WTC11 (cell line): ENCODE measurements at regions not wholly inside any gene's neighbourhood (a gene's known extent, or its start where the extent isn't known, plus 50 kb on each side); places are given as distances from the start of the nearest gene placed in this dataset.

Experiments used
- ATAC-seq: fragments of 200-7000 bp; cut with Tn5 transposase; 2 replicates; pipeline ENCODE4 v1.10.0; 2021; ENCODE audit warnings: mild to moderate bottlenecking, moderate library complexity
- CTCF ChIA-PET: fragments of 300-600 bp; sonication (Branson Sonifier 250); formaldehyde crosslinking; loops from one replicate; lab custom pipeline; 2021; ENCODE audit warnings: antibody characterized with exemption; lab: Charles Lee
- POLR2A ChIA-PET: fragments of 350-600 bp; sonication (Branson Sonifier 250); formaldehyde crosslinking; loops from one replicate; lab custom pipeline; 2021; ENCODE audit warnings: antibody characterized with exemption; lab: Charles Lee
- DNase-seq: peaks from one replicate; pipeline ENCODE4 v3.0.0; 2021; ENCODE audit warnings: low spot score
- H3K27ac Mint-ChIP-seq: 2 replicates; pipeline ENCODE4 v1.8.0; 2021; ENCODE audit warnings: mixed read lengths
- H3K27me3 Mint-ChIP-seq: 2 replicates; pipeline ENCODE4 v1.8.0; 2021; ENCODE audit warnings: low read depth, mild to moderate bottlenecking, moderate library complexity, mixed read lengths
- H3K36me3 Mint-ChIP-seq: 2 replicates; pipeline ENCODE4 v1.8.0; 2021; ENCODE audit warnings: mixed read lengths
- H3K4me1 Mint-ChIP-seq: 2 replicates; pipeline ENCODE4 v1.8.0; 2022; ENCODE audit warnings: mixed read lengths
- H3K4me3 Mint-ChIP-seq: 2 replicates; pipeline ENCODE4 v1.8.0; 2021; ENCODE audit warnings: mild to moderate bottlenecking, moderate library complexity, mixed read lengths
- H3K9me3 Mint-ChIP-seq: 2 replicates; pipeline ENCODE4 v1.8.0; 2021; ENCODE audit warnings: mixed read lengths
- CDX4 ChIP-seq: fragments of 250-450 bp; sonication (Bioruptor Pico); IDR thresholded peaks from 2 replicates; pipeline ENCODE4 v1.9.0; 2021; ENCODE audit warnings: moderate library complexity, mild to moderate bottlenecking, inconsistent platforms, borderline replicate concordance
- CREM ChIP-seq: sonication (generic); formaldehyde crosslinking; IDR thresholded peaks from 2 replicates; pipeline ENCODE4 v1.8.1; 2022; ENCODE audit warnings: mild to moderate bottlenecking, missing genetic modification reagents, moderate library complexity
- E2F4 ChIP-seq: sonication (generic); formaldehyde crosslinking; IDR thresholded peaks from 2 replicates; pipeline ENCODE4 v1.8.1; 2022; ENCODE audit warnings: low read depth, mild to moderate bottlenecking, moderate library complexity, missing genetic modification reagents, borderline replicate concordance
- E2F5 ChIP-seq: sonication (generic); formaldehyde crosslinking; IDR thresholded peaks from 2 replicates; pipeline ENCODE4 v1.8.1; 2022; ENCODE audit warnings: mild to moderate bottlenecking, moderate library complexity, missing genetic modification reagents
- ETV6 ChIP-seq: sonication (generic); formaldehyde crosslinking; IDR thresholded peaks from 2 replicates; pipeline ENCODE4 v1.8.1; 2022; ENCODE audit warnings: mild to moderate bottlenecking, missing genetic modification reagents
- FOXJ3 ChIP-seq: sonication (generic); formaldehyde crosslinking; IDR thresholded peaks from 2 replicates; pipeline ENCODE4 v1.9.0; 2021; ENCODE audit warnings: missing genetic modification reagents, mild to moderate bottlenecking, borderline replicate concordance
- FOXK1 ChIP-seq: sonication (generic); formaldehyde crosslinking; IDR thresholded peaks from 2 replicates; pipeline ENCODE4 v1.8.0; 2022; ENCODE audit warnings: mild to moderate bottlenecking, moderate library complexity, missing genetic modification reagents
- GABPB1 ChIP-seq: sonication (generic); formaldehyde crosslinking; IDR thresholded peaks from 2 replicates; pipeline ENCODE4 v1.8.1; 2023; ENCODE audit warnings: mild to moderate bottlenecking, missing genetic modification reagents
- GTF2I ChIP-seq: fragments of 250-450 bp; sonication (Bioruptor Pico); conservative IDR thresholded peaks from 2 replicates; pipeline ENCODE4 v1.4.0; 2021; ENCODE audit warnings: mild to moderate bottlenecking
- HMGA2 ChIP-seq: fragments of 250-450 bp; sonication (Bioruptor Pico); IDR thresholded peaks from 2 replicates; pipeline ENCODE4 v1.4.0; 2021; ENCODE audit warnings: mild to moderate bottlenecking, moderate library complexity
- HMGXB4 ChIP-seq: sonication (generic); formaldehyde crosslinking; IDR thresholded peaks from 2 replicates; pipeline ENCODE4 v1.8.1; 2023; ENCODE audit warnings: mild to moderate bottlenecking, moderate library complexity, missing genetic modification reagents
- MAX ChIP-seq: sonication (generic); formaldehyde crosslinking; IDR thresholded peaks from 2 replicates; pipeline ENCODE4 v1.8.0; 2022; ENCODE audit warnings: mild to moderate bottlenecking, missing genetic modification reagents
- NFE2L1 ChIP-seq: sonication (generic); formaldehyde crosslinking; IDR thresholded peaks from 2 replicates; pipeline ENCODE4 v1.8.1; 2023; ENCODE audit warnings: missing genetic modification reagents
- NFYB ChIP-seq: sonication (generic); formaldehyde crosslinking; conservative IDR thresholded peaks from 2 replicates; pipeline ENCODE4 v1.8.0; 2022; ENCODE audit warnings: low read depth, missing genetic modification reagents
- OVOL2 ChIP-seq: fragments of 250-450 bp; sonication (Bioruptor Pico); IDR thresholded peaks from 2 replicates; pipeline ENCODE4 v1.9.0; 2021; ENCODE audit warnings: mild to moderate bottlenecking, borderline replicate concordance
- SMAD4 ChIP-seq: sonication (generic); formaldehyde crosslinking; IDR thresholded peaks from 2 replicates; pipeline ENCODE4 v1.8.0; 2022; ENCODE audit warnings: mild to moderate bottlenecking, missing genetic modification reagents
- SP1 ChIP-seq: sonication (generic); formaldehyde crosslinking; conservative IDR thresholded peaks from 2 replicates; pipeline ENCODE4 v1.8.1; 2022; ENCODE audit warnings: missing genetic modification reagents
- ZBTB21 ChIP-seq: sonication (generic); formaldehyde crosslinking; IDR thresholded peaks from 2 replicates; pipeline ENCODE4 v1.8.1; 2023; ENCODE audit warnings: mild to moderate bottlenecking, missing genetic modification reagents, borderline replicate concordance
- ZNF121 ChIP-seq: sonication (generic); formaldehyde crosslinking; IDR thresholded peaks from 2 replicates; pipeline ENCODE4 v1.8.0; 2023; ENCODE audit warnings: missing genetic modification reagents
- ZNF232 ChIP-seq: sonication (generic); formaldehyde crosslinking; IDR thresholded peaks from 2 replicates; pipeline ENCODE4 v1.8.0; 2022; ENCODE audit warnings: mild to moderate bottlenecking, missing genetic modification reagents
- ZNF423 ChIP-seq: fragments of 250-450 bp; sonication (Bioruptor Pico); IDR thresholded peaks from 2 replicates; pipeline ENCODE4 v2.1.2; 2022; ENCODE audit warnings: mild to moderate bottlenecking, moderate library complexity
- ZNF512 ChIP-seq: sonication (generic); formaldehyde crosslinking; IDR thresholded peaks from 2 replicates; pipeline ENCODE4 v1.8.1; 2022; ENCODE audit warnings: missing genetic modification reagents, borderline replicate concordance
- ZNF532 ChIP-seq: fragments of 250-450 bp; sonication (Bioruptor Pico); IDR thresholded peaks from 2 replicates; pipeline ENCODE4 v1.9.0; 2021; ENCODE audit warnings: mild to moderate bottlenecking, borderline replicate concordance

- no peak for DNase-seq
- TF ChIP-seq E2F4 (CRISPR knock-in tag) (no peak), NFYB (no peak), ZNF532 (CRISPR knock-in tag) (no peak), CREM (no peak), ZBTB21 (CRISPR knock-in tag) (no peak), SP1 (CRISPR knock-in tag) (no peak), MAX (CRISPR knock-in tag) (no peak), FOXK1 (no peak), SMAD4 (CRISPR knock-in tag) (no peak), FOXJ3 (CRISPR knock-in tag) (no peak), HMGXB4 (CRISPR knock-in tag) (no peak), NFE2L1 (CRISPR knock-in tag) (no peak), ZNF232 (CRISPR knock-in tag) (no peak), E2F5 (CRISPR knock-in tag) (no peak)
- no peak overlapping the region for H3K27ac Mint-ChIP-seq
- ChIA-PET CTCF (interaction anchor here (1.0 kb wide), 1 partner anchor 110 kb away, joined by 3 read pairs; no protein-coding TSS in a partner anchor), POLR2A (no interaction called here)
- H3K27me3 Mint-ChIP-seq, result no peaks in the 10 kb centered on the region; the same call in 1 of the 2 replicates
- ATAC-seq, result no peak
- no peaks in the 10 kb centered on the region for H3K9me3 Mint-ChIP-seq
- H3K36me3 Mint-ChIP-seq, result no peaks in the 10 kb centered on the region
- H3K4me1 Mint-ChIP-seq, result peaks cover 27% of the 10 kb centered on the region
- no peak overlapping the region for H3K4me3 Mint-ChIP-seq
Observed at GRCh38 chr1:8203551-8203950, 114.4 kb upstream of the SLC45A1 start.

GRCh38 chr1:8203056-8203455 is 114.9 kb upstream of the SLC45A1 start:
- POLR2A ChIA-PET, result no interaction called here

More at GRCh38 chr1:8203056-8203455, 114.9 kb upstream of the SLC45A1 start:
- Mint-ChIP-seq H3K36me3 (no peaks in the 10 kb centered on the region), H3K9me3 (no peaks in the 10 kb centered on the region), H3K4me1 (peaks cover 27% of the 10 kb centered on the region), H3K4me3 (no peak overlapping the region), H3K27me3 (no peaks in the 10 kb centered on the region; the same call in 1 of the 2 replicates), H3K27ac (no peak overlapping the region)
- DNase-seq, result no peak
- TF ChIP-seq GTF2I (CRISPR knock-in tag) (no peak), ZNF121 (no peak), ZNF423 (CRISPR knock-in tag) (no peak), HMGA2 (CRISPR knock-in tag) (no peak), CDX4 (CRISPR knock-in tag) (no peak), ZNF232 (CRISPR knock-in tag) (no peak), ETV6 (CRISPR knock-in tag) (no peak), HMGXB4 (CRISPR knock-in tag) (no peak), GABPB1 (CRISPR knock-in tag) (no peak), OVOL2 (CRISPR knock-in tag) (no peak), ZNF512 (no peak)
- ATAC-seq, result no peak
- CTCF ChIA-PET, result interaction anchor here (1.0 kb wide), 1 partner anchor 111 kb away, joined by 3 read pairs; no protein-coding TSS in a partner anchor
